HCT116 (cell line): ENCODE measurements at regions not wholly inside any gene's neighbourhood (a gene's known extent, or its start where the extent isn't known, plus 50 kb on each side); places are given as distances from the start of the nearest gene placed in this dataset.

Experiments
- ELF1 ChIP-seq: IDR thresholded peaks from 2 replicates; pipeline ENCODE4 v1.6.1; 2012; ENCODE audit warnings: low read depth, borderline replicate concordance
- EZH2 ChIP-seq: fragments of 200-600 bp; sonication (generic); IDR thresholded peaks from 2 replicates; pipeline ENCODE4 v1.6.1; 2017; ENCODE audit warnings: antibody characterized with exemption, mixed run types
- POLR2A ChIP-seq: IDR thresholded peaks from 2 replicates; pipeline ENCODE4 v1.7.0; 2011; ENCODE audit warnings: borderline replicate concordance; ENCODE audit not compliant: insufficient read depth, insufficient read length; ENCODE audit errors: extremely low read depth
- POLR2AphosphoS5 ChIP-seq: IDR thresholded peaks from 2 replicates; pipeline ENCODE4 v1.6.1; 2011; ENCODE audit warnings: mild to moderate bottlenecking, low read depth, low read length, moderate library complexity
- SIN3A ChIP-seq: IDR thresholded peaks from 2 replicates; pipeline ENCODE4 v1.6.1; 2012; ENCODE audit warnings: low read depth
- SP1 ChIP-seq: IDR thresholded peaks from 2 replicates; pipeline ENCODE4 v1.6.1; 2012; ENCODE audit warnings: low read depth
- TCF7L2 ChIP-seq: IDR thresholded peaks from 2 replicates; pipeline ENCODE4 v1.7.0; 2011; ENCODE audit warnings: borderline replicate concordance, inconsistent platforms; ENCODE audit not compliant: insufficient read depth, insufficient read length; ENCODE audit errors: extremely low read depth
- YY1 ChIP-seq: IDR thresholded peaks from 2 replicates; pipeline ENCODE4 v1.6.1; 2011; ENCODE audit warnings: low read length, low read depth, moderate library complexity, mild to moderate bottlenecking; ENCODE audit not compliant: insufficient replicate concordance; ENCODE audit errors: extremely low read depth
- ZBTB33 ChIP-seq: IDR thresholded peaks from 2 replicates; pipeline ENCODE4 v1.6.1; 2011; ENCODE audit warnings: mild to moderate bottlenecking, low read length, moderate library complexity; ENCODE audit not compliant: insufficient replicate concordance; ENCODE audit errors: extremely low read depth
- ZFX ChIP-seq: fragments of 450-650 bp; IDR thresholded peaks from 2 replicates; pipeline ENCODE4 v1.6.1; 2017
- ZNF274 ChIP-seq: fragments of 200-500 bp; sonication (Bioruptor generic); IDR thresholded peaks from 2 replicates; pipeline ENCODE4 v1.6.1; 2014; ENCODE audit warnings: mild to moderate bottlenecking, low read depth, low read length, inconsistent platforms
- TF ChIP-seq, protein P1 (sequence below), 3 experiments: fragments of 200-600 bp in 1 of 3; sonication (generic) in 1 of 3; IDR thresholded peaks in 2 of 3; conservative IDR thresholded peaks in 1 of 3; 2 replicates each; pipeline ENCODE4 v1.5.1; 2012 to 2017; ENCODE audit warnings: low read depth in 2 of 3, low read length in 2 of 3, antibody characterized with exemption in 1 of 3, borderline replicate concordance in 1 of 3, control low read depth in 1 of 3, mild to moderate bottlenecking in 1 of 3, mixed read lengths in 1 of 3, mixed run types in 1 of 3, moderate library complexity in 1 of 3; ENCODE audit not compliant: insufficient read depth in 1 of 3
- TF ChIP-seq, protein P2 (sequence below): IDR thresholded peaks from 2 replicates; pipeline ENCODE4 v1.6.1; 2012; ENCODE audit warnings: low read depth

DNA sequence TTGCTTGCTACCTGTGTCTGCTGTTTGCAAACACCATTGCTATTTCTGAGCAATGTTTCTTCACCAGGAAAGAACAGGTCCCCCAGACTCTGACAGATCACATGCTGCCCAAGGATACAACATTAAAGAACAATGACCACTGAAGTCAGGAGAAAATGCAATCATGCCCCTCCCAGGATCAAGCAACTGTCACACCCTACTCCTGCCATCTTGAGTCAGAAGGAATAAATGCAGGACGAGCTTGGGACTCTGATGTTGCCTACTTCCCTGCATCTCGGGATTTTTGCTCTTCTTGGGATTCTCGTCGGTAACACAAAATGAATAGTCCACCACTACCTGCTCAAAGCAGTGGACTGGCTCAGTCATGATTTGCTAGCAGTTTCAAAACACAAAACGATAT, 490.6 kb downstream of the COG6 start:
- TF ChIP-seq, protein P1, sequence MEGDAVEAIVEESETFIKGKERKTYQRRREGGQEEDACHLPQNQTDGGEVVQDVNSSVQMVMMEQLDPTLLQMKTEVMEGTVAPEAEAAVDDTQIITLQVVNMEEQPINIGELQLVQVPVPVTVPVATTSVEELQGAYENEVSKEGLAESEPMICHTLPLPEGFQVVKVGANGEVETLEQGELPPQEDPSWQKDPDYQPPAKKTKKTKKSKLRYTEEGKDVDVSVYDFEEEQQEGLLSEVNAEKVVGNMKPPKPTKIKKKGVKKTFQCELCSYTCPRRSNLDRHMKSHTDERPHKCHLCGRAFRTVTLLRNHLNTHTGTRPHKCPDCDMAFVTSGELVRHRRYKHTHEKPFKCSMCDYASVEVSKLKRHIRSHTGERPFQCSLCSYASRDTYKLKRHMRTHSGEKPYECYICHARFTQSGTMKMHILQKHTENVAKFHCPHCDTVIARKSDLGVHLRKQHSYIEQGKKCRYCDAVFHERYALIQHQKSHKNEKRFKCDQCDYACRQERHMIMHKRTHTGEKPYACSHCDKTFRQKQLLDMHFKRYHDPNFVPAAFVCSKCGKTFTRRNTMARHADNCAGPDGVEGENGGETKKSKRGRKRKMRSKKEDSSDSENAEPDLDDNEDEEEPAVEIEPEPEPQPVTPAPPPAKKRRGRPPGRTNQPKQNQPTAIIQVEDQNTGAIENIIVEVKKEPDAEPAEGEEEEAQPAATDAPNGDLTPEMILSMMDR (IDR thresholded peaks at IDR 0.05 in 2 of 3, conservative IDR thresholded peaks at IDR 0.05 in 1 of 3; ENCODE audit: borderline replicate concordance in 1 of 3, insufficient read depth in 1 of 3, low read depth in 2 of 3, low read length in 2 of 3): peak in 2 of 3 experiments; percentile 11 to 15; a peak in 1 of 6 replicates
- TF ChIP-seq ZBTB33: no peak
- TF ChIP-seq SP1: no peak
- no peak for TF ChIP-seq SIN3A
- TF ChIP-seq ELF1: no peak
- TF ChIP-seq YY1: no peak
- TF ChIP-seq POLR2A: no peak
- no peak for TF ChIP-seq ZNF274
- TF ChIP-seq EZH2: no peak
- TF ChIP-seq POLR2AphosphoS5: no peak
- TF ChIP-seq TCF7L2: no peak
- TF ChIP-seq ZFX: no peak
- TF ChIP-seq, protein P2, sequence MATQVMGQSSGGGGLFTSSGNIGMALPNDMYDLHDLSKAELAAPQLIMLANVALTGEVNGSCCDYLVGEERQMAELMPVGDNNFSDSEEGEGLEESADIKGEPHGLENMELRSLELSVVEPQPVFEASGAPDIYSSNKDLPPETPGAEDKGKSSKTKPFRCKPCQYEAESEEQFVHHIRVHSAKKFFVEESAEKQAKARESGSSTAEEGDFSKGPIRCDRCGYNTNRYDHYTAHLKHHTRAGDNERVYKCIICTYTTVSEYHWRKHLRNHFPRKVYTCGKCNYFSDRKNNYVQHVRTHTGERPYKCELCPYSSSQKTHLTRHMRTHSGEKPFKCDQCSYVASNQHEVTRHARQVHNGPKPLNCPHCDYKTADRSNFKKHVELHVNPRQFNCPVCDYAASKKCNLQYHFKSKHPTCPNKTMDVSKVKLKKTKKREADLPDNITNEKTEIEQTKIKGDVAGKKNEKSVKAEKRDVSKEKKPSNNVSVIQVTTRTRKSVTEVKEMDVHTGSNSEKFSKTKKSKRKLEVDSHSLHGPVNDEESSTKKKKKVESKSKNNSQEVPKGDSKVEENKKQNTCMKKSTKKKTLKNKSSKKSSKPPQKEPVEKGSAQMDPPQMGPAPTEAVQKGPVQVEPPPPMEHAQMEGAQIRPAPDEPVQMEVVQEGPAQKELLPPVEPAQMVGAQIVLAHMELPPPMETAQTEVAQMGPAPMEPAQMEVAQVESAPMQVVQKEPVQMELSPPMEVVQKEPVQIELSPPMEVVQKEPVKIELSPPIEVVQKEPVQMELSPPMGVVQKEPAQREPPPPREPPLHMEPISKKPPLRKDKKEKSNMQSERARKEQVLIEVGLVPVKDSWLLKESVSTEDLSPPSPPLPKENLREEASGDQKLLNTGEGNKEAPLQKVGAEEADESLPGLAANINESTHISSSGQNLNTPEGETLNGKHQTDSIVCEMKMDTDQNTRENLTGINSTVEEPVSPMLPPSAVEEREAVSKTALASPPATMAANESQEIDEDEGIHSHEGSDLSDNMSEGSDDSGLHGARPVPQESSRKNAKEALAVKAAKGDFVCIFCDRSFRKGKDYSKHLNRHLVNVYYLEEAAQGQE: no peak
